GM18858 (cell line): ENCODE measurements at regions not wholly inside any gene's neighbourhood (a gene's known extent, or its start where the extent isn't known, plus 50 kb on each side); places are given as distances from the start of the nearest gene placed in this dataset.

Source experiments
- ATAC-seq: cut with Tn5 transposase; IDR thresholded peaks from one replicate; pipeline ENCODE4 v1.9.1; 2021; ENCODE audit not compliant: unreplicated experiment

DNA sequence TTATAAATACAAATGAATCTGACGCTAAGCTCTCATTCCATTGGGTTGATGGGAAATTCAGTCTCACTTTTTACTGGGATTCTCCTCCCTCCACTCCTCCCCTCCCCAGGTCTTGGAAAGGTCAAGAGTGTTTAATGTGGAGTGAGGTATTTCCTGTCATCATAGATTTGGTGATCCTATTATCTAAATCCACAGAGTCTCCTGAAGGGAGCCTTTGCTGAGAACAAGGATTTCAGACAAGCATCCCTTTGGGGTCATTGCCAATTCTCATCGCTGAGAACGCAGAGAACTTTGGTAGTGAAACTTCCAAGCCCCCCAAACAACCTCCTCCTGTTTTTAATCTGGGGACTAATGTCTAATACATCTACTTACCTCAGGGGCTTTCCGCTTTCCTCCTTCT is 297.9 kb downstream of the OTOL1 start:
- no peak for ATAC-seq

- no peak for ATAC-seq
Measured at GRCh38 chr3:161796312-161796711, 299.7 kb downstream of the OTOL1 start.

GRCh38 chr3:161796780-161797179 is 300.2 kb downstream of the OTOL1 start:
- no peak for ATAC-seq

DNA sequence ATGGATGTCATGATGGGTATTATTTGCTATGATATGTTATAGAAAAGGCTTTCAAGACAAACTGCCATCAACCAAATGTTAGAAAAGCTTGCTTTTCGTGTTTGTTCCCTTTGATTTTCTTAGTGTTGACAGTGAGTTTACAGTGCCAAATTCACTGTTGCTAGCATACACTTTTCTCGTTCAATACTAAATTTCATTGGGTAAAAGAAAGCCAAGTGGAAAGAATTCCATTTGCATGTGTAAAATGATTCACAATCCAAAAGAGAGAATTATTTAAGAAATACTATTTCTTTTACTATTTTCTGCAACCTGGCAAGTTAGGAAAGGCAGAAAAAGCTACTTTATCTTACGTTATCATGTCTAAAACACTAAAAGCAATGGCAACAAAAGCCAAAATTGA is 301.4 kb downstream of the OTOL1 start:
- no peak for ATAC-seq

DNA sequence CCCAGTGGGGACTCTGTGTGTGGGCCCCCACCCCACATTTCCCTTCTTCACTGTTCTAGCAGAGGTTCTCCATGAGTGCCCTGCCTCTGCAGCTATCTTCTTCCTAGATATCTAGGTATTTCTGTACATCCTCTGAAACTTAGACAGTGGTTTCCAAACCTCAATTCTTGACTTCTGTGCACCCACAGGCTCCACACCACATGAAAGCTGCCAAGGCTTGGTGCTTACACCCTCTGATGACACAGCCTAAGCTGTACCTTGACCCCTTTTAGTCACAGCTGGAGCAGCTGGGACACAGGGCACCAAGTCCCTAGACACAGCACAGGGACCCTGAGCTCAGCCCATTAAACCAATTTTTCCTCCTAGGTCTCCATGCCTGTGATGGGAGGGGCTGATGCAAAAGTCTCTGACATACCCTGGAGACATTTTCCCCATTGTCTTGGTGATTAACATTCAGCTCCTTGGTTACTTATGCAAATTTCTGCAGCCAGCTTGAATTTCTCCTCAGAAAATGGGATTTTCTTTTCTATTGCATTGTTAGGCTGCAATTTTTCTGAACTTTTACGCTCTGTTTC is 304.5 kb downstream of the OTOL1 start:
- ATAC-seq = no peak

DNA sequence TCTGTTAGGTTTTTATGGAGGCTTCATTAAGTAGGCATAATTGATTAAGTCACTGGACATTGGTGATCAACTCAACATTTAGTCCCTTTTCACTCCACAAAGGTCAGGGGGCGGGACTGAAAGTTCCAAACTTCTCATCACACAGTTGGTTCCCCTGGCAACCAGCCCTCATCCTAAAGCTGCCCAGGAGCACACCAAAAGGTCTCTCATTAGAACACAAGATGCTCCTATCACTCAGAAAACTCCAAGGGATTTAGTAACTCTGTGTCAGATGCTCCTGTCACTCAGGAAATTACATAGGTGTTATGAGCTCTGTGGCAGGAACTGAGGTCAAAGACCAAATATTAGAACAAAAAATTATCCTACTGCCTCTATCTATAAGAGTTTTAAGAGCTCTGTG is 321.5 kb downstream of the OTOL1 start:
- no peak for ATAC-seq

DNA sequence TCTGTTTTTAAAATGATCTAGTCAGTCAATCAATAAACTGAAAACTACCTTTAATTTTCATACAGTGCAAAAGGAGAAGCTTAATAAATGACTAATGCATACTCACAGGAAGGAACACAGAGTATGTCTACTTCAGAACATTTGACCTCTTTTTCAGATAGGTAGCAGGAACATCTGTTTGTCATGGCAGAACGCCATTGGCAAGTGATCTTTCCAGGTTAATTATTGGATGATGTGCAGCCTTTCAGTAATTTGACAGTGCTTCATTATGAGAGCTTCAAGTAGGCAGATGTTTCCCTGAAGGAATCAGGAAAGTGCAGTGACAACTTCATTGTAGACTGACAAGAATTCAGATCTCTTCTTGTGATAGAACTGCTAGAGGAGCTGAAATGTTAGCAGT is 325.0 kb downstream of the OTOL1 start:
- no peak for ATAC-seq

- no peak for ATAC-seq
Measured at GRCh38 chr3:161822291-161822690, 325.7 kb downstream of the OTOL1 start.

DNA sequence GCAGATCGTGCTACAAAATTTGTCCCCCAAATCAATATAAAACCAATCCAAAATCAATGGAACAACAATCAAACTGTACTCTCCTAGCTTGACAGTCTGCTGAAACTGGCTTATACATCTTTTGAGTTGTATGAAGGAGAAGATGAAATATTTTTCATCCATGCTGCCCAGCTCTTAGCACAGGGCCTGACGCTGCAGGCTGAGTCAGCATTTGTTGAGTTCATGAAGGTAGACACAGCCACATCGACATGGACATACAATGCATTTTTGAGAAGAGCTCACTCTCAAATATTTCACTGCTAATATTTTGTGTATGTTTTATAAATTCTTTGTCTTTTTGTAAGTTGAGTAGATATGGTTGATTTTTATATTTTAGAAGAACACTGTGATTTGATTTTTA is 327.3 kb downstream of the OTOL1 start:
- no peak for ATAC-seq

GRCh38 chr3:161838021-161838420 is 341.4 kb downstream of the OTOL1 start:
- no peak for ATAC-seq

DNA sequence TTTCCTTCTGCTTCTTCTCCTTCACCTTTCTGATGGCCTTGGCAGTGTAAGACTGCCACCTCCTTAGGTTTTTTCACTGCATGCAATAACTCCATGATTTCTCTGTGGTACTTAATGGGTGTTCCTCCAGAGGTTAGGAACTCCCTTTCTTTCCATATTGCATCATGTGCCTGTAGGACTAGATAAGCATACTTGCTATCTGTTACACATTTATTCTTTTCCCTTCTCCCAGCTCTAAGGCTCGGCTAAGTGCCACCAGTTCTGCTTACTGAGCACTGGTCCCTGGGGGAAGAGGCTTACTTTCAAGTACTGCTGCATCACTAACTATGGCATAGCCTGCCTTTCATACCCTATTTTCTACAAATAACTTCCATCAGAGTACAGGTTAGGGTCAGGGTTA is 351.8 kb downstream of the OTOL1 start:
- ATAC-seq = no peak

DNA sequence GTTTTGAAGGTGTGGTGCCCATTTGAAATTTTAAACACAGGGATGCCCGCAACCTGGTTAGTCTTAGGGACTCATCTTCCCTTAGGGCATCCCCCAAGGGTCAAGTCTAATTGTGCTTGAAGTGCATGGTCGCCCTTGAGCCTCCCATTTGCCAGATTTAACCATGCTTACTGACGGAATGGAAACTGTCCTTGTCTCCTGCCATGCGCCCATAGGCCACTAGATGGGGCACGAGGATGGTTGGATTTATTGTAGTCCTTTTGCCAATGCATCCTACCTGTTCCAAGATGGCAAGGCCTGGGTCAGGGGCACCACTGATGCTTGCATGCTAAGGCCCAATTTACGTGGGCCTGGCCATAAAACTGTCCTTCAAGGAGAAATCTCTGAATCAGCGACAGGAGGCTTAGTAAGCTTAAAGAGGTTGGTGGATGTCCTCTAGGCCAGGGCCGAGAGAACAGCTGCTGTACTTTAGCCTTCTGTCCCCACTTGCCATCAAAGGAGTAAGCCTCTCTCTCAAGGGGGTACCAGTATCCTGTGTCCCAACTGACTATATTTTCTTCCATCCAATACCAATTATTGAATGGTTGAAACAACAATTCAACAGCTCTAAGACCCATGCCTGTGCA is 355.4 kb downstream of the OTOL1 start:
- peak; percentile 94 for ATAC-seq

GRCh38 chr3:161852744-161853143 is 356.1 kb downstream of the OTOL1 start:
- ATAC-seq = no peak

DNA sequence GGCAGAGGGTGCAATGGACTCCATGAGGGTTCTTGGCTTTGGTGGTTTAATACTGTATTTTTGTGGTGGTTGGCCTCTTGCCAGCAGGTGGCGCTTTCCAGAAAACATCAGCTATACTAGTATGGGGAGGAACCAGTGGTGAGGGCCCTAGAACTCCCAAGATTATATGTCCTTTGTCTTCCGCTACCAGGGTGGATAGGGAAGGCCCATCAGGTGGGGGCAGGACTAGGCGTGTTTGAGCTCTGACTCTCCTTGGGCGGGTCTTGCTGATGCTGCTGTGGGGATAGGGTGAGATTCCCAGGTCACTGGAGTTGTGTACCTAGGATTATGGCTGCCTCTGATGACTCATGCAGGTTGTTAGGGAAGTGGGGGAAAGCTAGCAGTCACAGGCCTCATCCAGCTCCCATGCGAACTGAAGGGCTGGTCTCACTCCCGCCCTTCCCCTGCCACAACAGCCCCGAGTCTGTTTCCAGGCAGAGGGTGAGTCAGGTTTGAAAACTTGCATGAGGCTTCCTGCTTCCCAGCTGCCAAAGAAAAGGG is 357.7 kb downstream of the OTOL1 start:
- ATAC-seq = peak; percentile 52

- ATAC-seq = no peak
Measured at GRCh38 chr3:161859057-161859456, 362.4 kb downstream of the OTOL1 start.

DNA sequence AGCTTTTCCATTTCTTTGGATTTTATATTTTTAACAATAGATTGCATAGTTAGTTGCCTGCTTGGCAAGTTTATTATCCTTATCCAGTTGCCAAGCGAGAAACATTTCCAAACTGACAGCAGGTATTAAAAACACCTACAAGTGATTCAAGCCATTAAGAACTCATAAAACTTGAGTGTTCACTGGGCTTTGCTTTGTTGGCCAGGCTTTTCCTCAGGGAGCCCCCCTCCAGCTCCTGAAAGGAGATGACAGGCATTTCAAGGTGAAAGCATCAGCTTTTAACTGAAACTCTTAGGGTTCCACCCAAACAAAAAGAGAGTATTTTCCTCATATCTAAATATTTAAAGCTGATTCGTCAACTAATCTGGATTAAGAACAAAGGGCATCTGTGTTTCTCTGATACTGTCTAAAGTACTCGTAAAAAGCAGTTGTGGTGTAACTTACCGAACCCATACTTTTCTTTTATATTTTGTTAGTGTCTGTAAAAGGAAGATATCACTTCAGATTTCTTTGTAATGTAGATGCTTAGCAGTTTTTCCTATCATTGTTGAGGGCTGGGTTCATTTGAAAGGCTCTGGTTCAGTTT is 363.4 kb downstream of the OTOL1 start:
- ATAC-seq = no peak

GRCh38 chr3:161863775-161864174 is 367.2 kb downstream of the OTOL1 start:
- no peak for ATAC-seq

- no peak for ATAC-seq
Measured at GRCh38 chr3:161866176-161866575, 369.6 kb downstream of the OTOL1 start.

GRCh38 chr3:161875483-161875882 is 378.9 kb downstream of the OTOL1 start:
- ATAC-seq = no peak

DNA sequence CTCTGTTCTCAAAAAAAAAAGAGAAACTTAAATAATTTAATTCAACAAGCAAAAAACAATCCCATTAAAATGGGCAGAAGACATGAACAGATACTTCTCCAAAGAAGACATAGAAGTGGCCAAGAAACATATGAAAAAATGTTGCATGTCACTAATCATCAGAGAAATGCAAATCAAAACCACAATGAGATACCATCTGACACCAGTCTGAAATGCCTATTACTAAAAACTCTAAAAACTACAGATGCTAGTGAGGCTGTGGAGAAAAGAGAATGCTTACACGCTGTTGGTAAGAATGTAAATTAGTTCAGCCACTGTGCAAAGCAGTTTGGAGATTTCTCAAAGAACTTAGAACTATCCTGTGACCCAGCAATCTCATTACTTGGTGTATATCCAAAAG is 382.9 kb downstream of the OTOL1 start:
- ATAC-seq = no peak

GRCh38 chr3:161884830-161885229 is 388.2 kb downstream of the OTOL1 start:
- no peak for ATAC-seq

DNA sequence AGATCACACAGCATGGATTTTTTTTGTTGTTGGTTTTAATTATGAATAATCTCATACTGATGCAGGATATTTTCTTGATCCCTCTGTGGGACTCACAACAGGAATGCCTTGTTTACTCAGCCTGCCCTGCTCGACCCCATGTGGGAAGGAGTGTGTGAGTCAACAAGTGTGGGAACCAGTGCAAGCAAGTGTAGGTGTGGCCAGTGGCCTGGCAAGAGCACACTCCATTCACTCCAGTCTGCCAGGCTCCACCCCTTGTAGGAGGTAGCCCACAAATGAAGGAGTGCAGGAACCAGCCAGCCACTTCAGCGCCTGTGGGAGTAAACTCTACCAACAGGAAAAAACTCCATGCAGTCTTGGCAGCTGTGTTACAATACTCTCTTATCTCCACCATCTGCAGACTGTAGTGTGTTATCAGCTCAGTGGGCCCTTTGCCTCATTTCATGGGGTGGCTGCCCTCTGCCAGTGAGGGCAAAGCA is 393.6 kb downstream of the OTOL1 start:
- ATAC-seq = no peak
